ENCODE measurements at regions not wholly inside any gene's neighbourhood (a gene's known extent, or its start where the extent isn't known, plus 50 kb on each side); places are given as distances from the start of the nearest gene placed in this dataset.

- TF ChIP-seq POLR2A (IDR thresholded peaks at IDR 0.05; ENCODE audit: low read depth, low read length) (no peak), POLR2AphosphoS5 (IDR thresholded peaks at IDR 0.05; ENCODE audit: low read depth, low read length) (no peak)
Observed at GRCh38 chr9:96079779-96080178, 204.3 kb downstream of the ERCC6L2 start.
